SK-N-SH treated with all-trans-retinoic acid at 6 μM for 48 hours (cell line): ENCODE measurements at regions not wholly inside any gene's neighbourhood (a gene's known extent, or its start where the extent isn't known, plus 50 kb on each side); places are given as distances from the start of the nearest gene placed in this dataset.

Experiments used
- CSRNP3 ChIP-seq: fragments of 250-450 bp; sonication (Bioruptor Pico); IDR thresholded peaks from 2 replicates; pipeline ENCODE4 v1.5.1; 2021; ENCODE audit warnings: mild to moderate bottlenecking, moderate library complexity
- PATZ1 ChIP-seq: fragments of 250-450 bp; sonication (Bioruptor Pico); IDR thresholded peaks from 2 replicates; pipeline ENCODE4 v1.8.0; 2020; ENCODE audit warnings: mild to moderate bottlenecking, moderate library complexity, borderline replicate concordance
- RARB ChIP-seq: fragments of 250-450 bp; sonication (Bioruptor Pico); IDR thresholded peaks from 2 replicates; pipeline ENCODE4 v1.8.0; 2021; ENCODE audit warnings: mild to moderate bottlenecking, moderate library complexity

DNA sequence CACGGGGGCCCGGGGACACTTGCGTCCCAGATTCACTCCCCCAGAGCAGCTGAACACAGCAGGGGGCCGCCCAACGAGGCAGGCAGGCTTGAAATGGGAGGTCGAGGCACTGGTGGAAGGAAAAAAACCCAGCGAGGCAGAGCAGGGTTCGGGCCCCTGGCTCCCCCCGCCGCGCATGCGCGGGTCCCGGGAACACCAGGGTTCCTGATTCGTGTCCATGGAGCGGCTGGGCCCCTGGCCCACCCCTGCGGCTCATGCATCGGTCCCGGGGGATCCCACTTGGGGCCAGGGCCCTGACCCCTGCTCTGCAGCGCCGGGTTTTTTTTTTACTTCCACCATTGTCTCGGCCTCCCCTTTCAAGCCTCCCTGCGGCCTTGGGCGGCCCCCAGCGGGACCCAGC is 321.5 kb downstream of the ALG10 start:
- TF ChIP-seq PATZ1 (CRISPR knock-in tag), result no peak
- TF ChIP-seq CSRNP3 (CRISPR knock-in tag), result no peak
- TF ChIP-seq RARB (CRISPR knock-in tag), result no peak
